H1 (cell line): ENCODE measurements at regions not wholly inside any gene's neighbourhood (a gene's known extent, or its start where the extent isn't known, plus 50 kb on each side); places are given as distances from the start of the nearest gene placed in this dataset.

Experiments
- ASH2L ChIP-seq: fragments of 200-600, 300-600 bp; sonication (generic); IDR thresholded peaks from one replicate; pipeline ENCODE4 v1.7.1; 2017; ENCODE audit warnings: low read length
- BACH1 ChIP-seq: IDR thresholded peaks from 2 replicates; pipeline ENCODE4 v1.6.1; 2012; ENCODE audit warnings: low read length, improper control_type of control experiment
- CHD7 ChIP-seq: fragments of 300-600 bp; sonication (generic); IDR thresholded peaks from 2 replicates; pipeline ENCODE4 v1.7.1; 2012; ENCODE audit warnings: low read length, moderate library complexity, mild to moderate bottlenecking, inconsistent platforms; ENCODE audit not compliant: insufficient replicate concordance
- HDAC6 ChIP-seq: IDR thresholded peaks from one replicate; pipeline ENCODE4 v1.7.1; 2012; ENCODE audit warnings: low read depth, mild to moderate bottlenecking, inconsistent platforms, low read length, moderate library complexity
- KDM4A ChIP-seq: IDR thresholded peaks from one replicate; pipeline ENCODE4 v1.7.1; 2012; ENCODE audit warnings: low read depth, mild to moderate bottlenecking, moderate library complexity, low read length, inconsistent platforms; ENCODE audit not compliant: severe bottlenecking
- NANOG ChIP-seq: IDR thresholded peaks from 2 replicates; pipeline ENCODE4 v1.6.1; 2011; ENCODE audit warnings: low read length, low read depth, mild to moderate bottlenecking, inconsistent platforms; ENCODE audit not compliant: insufficient read depth, poor library complexity, severe bottlenecking
- RFX5 ChIP-seq: IDR thresholded peaks from 2 replicates; pipeline ENCODE4 v1.6.1; 2011; ENCODE audit warnings: low read depth, low read length, improper control_type of control experiment, borderline replicate concordance
- ZNF274 ChIP-seq: IDR thresholded peaks from 2 replicates; pipeline ENCODE4 v1.7.0; 2012; ENCODE audit warnings: low read length, borderline replicate concordance; ENCODE audit errors: extremely low read depth

- TF ChIP-seq CHD7 (no peak), ASH2L (no peak), NANOG (no peak), ZNF274 (no peak), HDAC6 (no peak), BACH1 (no peak), KDM4A (no peak), RFX5 (no peak)
Measured at GRCh38 chr7:106600569-106601373, 60.2 kb downstream of the CCDC71L start (continued).
